Fibroblast of skin of right biceps (primary cell): ENCODE measurements at regions not wholly inside any gene's neighbourhood (a gene's known extent, or its start where the extent isn't known, plus 50 kb on each side); places are given as distances from the start of the nearest gene placed in this dataset.

Source experiments
- DNase-seq: peaks from one replicate; pipeline ENCODE4 v3.0.0-alpha.2; 2013

DNA sequence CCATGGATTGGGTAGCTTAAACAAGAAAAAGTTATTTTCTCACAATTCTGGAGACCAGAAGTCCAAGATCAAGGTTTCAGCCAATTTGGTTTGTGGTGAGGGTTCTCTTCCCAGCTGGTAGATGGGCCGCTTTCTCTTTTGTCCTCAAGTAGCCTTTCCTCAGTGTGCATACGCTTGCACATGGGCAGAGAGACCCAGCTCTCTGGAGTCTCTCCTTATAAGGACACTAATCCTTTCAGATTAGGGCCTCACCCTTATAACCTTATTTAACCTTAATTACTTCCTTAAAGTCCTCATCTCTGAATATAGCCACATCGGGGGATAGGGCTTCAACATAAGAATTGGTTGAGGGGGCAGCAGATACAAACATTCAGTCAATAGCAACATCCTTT lies 68.4 kb upstream of the NLK start:
- DNase-seq = no peak

DNA sequence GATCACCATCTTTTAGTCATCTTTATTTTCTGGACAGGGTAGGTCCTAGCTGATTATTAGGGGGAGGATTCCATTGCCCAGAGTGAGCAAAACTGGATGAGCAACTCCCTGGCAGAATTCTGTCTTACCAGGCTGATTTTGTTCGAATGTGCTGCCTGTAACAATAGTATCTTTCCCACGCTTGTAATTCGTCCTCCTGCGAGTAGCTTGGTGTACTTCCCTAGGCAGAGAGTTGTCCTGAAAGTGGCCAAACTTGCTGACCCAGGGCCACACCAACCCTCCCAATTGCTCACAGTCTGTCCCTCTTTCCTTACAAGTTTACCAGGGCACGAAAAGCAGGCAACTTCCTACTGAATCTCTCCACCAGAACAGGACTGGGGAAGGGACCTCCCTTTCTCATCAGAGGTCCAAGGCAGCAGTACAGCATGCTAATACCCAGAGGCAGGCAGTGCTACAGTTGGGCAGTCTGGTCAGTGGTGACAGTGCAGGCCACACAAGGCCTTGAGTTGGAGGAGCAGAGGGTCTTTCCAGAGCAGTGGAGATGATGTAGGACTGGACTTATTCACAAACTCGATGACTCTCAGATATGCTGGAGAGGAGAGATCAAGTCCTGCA lies 67.8 kb upstream of the NLK start:
- no peak for DNase-seq

DNA sequence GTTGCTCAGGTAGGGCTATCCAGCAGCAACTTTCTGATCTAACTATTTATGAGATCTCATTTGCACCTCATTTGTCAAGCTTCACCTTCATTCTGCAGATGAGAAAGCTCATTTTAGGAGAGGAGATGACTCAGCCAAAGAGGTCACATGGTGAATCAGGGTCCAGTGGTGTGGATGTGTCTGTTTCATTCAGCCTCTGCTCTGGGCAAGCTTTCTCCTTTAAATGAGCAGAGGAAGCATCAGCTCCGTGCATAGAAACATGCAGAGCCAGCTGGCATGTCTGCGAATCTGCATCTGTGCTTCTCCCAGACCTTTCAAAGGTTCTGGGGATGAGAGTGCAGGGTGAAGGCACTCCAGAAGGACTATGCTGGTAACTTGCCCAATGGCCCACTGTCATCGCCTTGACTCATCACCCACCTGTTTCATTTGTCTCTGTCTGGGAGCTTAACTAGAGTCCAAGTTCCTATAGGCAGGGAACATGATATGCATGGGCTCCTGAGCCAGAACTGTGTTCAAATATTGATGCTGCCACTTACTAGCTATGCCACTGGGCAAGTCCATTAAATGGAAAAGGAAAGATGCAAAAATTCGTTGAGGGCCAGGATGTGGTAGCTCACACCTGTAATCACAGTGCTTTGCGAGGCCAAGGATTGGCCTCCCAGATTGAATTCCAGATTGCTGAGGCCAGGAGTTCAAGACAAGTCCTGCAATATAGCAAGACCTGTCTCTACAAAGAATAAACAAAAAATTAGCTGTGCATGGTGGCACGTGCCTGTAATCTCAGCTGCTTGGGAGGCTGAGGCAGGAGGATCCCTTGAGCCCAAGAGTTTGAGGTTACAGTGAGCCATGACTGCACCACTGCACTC lies 67.1 kb upstream of the NLK start:
- DNase-seq = no peak

DNA sequence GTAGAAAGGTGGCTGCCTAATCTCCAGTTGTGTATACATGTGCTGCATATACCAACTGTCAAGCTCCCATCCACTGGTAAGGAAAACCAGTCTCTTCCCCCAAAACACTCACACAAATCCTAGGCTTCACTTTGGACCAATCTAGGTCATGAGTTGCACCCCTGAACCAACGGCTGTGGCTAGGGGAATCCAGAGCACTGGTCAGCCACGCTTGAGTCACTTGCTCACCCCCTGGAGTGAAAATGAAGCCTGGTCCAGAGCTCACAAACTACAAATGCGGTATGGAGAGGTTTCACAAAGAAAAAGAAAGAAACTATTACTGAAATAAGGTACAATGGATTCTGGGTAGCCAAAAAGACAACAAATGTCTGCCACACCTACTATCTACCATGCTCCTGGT lies 66.1 kb upstream of the NLK start:
- no peak for DNase-seq

DNA sequence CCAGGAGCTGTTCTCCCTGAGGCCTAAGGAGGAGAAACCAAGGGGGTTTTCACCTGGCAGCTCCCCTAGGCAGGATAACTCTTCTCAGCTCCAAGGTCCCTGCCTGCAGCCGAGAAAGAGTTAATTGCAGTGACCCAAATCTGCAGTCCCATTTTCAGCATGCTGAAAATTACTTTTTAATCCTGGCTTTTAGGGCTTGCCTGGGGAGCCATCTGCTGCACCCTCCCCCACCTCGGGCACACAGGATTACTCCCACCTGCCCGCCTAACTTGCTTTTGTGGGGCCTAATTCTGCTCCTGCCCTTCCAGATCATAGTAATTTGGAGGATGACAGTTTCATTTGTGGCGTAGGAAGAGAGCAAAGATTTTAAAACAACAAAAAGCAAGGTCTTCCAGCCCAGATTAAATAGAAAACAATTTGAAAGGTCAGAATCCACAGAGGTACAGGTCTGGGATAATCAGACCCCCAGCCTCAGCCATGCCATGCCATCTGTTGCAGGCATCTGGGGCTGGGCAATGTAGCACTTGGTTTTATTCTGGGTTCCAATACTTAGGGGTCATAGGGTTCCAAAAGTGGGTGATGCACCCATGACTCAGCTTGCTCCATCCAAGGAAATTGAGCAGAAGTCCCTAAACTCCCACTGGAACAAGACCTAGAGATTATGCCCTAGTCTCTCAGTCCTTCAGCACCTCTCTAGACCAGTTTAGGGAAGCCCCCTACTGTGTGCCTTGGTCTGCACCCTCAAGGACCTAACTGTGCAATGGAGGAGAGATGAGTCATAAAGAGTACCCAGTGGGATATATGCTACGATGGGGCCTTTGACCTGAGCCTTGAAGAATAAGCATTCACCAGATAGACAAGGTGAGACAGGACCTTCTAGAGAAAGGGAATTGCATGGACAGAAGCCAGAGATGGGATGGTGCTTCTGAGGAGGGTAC lies 64.5 kb upstream of the NLK start:
- DNase-seq = no peak

DNA sequence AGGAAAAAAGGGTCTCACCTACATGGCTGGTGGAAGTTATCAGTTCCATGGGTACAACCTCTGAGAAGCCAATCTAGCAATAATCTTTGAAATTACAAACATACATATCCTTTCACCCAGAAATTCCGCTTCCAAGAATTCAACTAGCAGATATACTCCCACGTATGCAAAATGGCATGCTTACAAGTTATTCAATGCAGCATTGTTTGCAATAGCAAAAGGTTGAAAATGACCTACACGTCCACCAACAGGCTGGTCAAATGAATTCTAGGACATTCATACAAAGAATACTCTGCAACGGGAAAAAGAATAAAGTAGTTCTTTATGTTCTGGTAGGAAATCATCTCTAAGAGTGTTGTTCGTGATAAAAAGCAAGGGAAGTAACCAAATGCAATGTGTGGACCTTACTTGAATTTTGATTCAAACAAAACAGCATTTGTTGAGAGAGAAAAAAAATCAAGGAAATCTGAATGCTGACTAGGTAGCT lies 63.7 kb upstream of the NLK start:
- DNase-seq = no peak

DNA sequence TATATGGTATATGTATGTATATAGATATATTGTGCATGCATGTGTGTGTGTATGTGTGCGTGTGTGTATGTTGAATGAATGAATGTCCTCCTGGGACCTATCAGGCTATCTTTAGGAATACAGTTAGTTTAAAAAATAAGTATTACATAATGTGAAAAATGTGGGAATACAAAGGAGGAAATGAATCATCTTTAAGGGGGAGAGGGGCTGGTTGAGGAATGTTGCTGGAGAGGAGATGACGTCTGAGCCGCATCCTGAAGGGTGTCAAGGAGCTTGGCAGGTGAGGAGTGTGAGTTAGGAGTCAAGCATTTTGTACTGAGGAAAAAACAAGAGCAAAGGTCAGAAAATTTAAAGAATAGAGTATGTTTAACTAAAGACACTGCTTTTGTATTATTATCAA lies 62.4 kb upstream of the NLK start:
- DNase-seq = peak; percentile 78

DNA sequence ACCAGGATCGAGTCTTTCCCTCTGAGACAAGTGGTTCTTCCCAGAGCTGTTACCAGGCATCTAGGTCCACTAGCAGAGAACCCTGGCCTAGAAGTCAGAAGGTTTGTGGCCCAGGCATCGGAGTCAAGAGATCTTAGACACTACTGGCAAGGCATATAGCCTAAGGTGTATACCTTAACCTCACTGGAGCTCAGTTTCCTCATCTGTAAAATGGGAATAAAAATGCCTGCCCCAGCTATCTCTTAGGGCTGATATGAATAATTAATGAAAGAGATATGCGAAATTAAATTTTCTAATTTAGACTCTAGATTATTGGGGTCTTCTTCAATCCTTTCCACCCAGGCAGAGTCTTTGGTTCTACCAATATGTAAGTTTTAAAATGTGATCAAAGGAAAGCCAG lies 60.5 kb upstream of the NLK start:
- DNase-seq = no peak

DNA sequence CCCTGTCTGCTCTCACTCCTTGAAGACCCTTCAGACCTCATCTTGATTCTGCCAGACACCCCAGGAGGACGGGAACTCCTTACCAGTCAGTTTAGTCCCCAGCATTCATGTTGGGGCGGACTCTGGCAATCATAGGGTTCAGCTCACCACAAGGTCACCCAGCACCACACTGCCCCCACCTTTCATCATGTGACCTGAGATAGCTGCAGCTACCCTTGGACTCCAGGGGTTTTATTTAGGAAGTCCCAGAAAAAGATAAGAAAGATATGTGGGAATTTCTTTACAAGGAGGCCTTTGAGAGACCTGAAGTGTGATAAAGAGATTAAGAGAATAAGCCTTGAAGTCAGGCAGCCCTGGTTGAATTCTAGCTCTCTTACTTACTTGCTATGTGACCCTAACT lies 59.8 kb upstream of the NLK start:
- DNase-seq = no peak

DNA sequence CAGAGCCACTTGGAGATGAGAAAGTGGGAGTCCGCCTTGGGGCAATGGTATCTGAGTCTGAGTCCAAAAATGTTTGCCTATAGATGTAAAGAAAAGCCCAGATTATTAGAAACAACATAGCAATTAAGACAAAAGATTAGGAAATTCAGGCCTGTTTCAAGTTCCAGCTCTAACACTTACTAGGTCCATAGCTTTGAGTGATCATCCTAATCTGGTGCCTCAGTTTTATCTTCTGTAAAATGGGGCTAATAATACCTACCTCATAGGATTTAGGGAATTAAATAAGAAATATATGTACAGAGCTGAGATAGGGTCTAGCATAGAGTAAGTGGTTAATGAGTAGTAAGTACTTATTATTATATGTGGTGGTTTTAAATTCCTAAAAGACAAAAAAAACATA lies 58.6 kb upstream of the NLK start:
- DNase-seq = no peak

DNA sequence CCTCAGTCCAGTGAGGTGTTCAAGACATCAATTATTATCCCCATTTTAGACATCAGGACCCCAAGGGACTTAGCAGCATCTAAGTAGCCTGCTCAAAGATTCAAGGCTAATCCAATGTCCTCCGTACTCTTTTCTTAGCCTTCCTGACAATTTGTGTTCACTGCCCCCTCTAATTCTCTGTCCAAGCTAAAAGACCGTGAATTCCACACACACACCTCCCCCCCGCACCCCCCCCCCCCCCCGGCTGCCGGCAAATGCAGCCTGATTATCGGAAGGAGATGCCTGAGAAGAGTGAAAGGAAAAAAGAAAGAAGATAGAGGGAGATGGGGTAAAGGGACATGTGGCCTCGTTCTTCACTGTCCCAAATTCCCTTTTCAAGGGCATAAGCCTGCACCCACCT lies 58.1 kb upstream of the NLK start:
- DNase-seq = no peak

DNA sequence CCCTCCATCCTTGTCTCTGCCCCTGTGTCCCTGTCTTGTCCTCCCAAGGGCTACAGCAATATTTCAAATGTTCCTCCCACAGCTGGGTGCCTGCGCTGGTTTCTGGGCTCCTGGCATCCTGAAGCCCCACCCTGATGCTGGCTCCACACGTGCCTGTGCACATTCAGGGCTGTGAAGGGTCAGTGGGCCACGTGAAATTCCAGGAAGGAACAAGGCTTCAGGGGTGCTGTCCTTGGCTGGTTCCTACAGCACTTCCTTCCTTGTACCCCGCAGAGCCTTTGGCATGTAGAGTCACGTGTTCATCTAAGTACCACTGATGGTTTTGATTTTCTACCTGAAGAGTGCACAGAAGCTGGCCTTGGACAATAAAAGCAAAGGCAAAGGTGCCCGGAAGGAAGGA lies 57.7 kb upstream of the NLK start:
- DNase-seq = no peak

DNA sequence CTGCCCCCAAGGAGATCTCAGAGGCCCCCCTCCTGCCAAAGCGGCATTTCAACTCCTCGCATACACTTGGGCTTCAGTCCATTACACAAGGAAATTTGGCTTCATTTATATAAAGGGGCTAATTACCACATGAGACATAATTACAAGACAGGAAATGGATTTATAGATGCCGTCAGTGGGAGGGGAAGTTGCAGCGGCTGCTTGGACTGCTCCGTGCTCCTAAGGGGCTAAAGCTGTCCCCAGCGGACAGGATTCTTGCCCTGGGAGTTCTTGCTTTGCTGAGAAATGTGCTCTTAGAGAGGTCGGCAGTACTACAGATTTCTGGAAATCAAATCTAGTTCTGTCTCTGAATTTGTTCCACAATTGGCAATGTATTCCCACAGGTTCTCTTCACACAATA lies 57.2 kb upstream of the NLK start:
- no peak for DNase-seq

DNA sequence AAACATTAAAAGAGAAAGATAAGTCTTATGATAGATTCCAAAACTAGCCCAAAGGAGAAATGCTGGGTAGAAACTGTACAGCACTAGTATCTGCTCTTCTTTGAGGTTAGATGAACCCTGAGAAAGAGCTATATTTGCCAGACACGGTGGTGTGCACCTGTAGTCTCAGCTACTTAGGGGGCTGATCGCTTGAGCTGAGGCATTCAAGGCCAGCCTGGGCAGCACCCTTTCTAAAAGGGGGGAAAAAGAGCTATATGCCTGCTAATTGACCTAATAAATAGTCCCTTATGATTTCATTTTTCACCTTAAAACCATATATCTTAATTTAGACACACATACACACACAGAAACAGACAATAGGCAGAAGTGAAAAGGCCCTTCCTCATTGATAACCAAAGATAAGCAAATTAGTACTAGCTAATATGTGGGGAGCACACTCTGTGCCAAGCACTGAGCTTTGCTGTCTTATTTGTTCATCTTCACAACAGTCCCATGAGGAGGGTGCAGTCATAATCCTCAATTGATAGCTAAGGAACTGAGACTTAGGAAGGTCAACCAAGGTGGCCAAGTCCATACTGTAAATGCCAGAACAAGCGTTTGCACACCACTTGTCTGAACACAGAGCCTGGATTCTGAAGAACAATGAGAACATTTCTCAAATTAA lies 56.6 kb upstream of the NLK start:
- DNase-seq = no peak

DNA sequence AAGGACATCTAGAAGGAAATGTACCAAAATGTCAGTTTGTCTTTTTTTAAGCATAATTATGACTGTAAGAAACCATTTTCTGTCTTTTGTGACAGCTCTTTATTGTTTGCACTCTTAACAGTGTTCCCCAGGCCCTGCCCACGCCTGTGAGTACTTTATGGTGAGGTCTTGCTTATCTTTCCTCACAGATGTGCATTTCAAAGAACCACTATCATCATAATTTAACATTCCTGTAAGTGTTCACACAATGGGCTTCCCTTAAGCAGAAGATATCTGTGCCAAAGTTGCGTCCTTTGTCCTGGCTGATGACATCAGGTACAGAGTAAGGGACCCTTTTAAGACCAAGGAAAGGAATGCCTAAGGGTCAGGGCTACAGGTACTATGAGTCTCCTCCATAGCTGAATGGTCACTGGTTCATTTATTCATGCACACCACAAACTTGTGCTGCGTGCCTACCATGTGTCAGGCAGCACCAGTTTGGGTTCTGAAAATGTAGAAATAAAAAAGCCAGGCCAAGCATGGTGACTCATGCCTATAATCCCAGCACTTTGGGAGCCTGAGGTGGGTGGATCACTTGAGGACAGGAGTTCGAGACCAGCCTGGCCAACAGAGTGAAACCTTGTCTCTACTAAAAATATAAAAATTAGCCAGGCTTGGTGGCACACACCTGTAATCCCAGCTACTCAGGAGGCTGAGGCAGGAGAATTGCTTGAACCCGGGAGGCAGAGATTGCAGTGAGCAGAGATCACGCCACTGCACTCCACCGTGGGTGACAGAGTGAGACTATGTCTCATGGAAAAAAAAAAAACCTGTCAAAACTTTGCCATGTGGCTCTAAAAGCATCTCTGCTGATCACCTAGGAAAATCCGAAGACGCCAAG lies 55.4 kb upstream of the NLK start:
- no peak for DNase-seq

DNA sequence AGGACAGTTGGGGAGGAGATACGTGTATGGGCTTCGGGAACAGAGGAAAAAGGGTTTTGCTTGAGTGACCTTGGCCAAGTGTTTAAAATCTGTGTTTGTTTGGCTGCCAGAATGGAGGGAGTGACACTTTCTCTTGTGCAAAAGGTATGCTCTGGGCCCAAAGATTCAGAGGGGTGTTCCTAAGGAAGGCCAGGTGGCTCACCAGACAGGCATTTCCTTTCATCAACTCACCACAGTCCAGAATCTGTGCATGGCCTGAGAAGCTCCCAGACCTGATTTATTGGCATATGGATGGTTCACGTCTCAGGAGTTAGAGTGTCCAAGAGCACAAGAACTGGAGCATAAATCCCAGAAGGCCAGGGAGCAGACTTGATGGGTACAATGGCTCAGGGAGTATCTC lies 53.4 kb upstream of the NLK start:
- DNase-seq = peak; percentile 12

DNA sequence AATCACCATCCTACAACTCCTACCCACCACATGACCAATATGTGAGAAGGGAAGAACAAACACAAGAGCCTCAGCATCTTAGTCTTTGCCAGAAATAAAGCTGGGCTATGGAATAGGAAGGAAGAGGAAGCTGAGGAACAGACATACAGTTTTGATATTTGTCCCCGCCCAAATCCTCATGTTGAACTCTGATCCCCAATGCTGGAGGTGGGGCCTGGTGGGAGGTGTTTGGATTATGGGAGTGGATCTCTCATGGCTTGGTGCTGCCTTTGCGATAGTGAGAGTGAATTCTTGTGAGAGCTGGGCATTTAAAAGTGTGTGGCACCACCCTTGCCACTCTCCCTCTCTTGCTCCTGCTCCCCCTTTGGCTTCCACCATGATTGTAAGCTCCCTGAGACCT lies 52.4 kb upstream of the NLK start:
- DNase-seq = no peak

DNA sequence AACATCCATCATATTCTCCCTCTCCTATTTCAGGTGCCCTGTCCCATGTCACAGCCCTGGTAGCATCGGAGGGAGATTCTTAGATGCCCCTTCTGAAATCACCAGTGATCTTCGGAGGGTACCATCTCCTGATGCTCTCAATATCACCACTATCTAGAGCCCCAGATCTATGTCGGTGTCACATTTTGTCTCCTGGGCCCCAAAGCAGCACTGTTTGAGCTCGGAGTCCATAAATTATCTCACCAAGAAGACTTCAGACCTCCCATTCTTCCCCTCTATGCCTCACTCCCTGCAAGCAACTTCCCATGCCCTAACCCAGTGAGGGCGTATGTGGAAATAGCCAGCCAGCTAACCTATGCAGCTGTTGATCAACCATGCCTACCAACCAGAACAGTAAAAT lies 51.5 kb upstream of the NLK start:
- DNase-seq = no peak

DNA sequence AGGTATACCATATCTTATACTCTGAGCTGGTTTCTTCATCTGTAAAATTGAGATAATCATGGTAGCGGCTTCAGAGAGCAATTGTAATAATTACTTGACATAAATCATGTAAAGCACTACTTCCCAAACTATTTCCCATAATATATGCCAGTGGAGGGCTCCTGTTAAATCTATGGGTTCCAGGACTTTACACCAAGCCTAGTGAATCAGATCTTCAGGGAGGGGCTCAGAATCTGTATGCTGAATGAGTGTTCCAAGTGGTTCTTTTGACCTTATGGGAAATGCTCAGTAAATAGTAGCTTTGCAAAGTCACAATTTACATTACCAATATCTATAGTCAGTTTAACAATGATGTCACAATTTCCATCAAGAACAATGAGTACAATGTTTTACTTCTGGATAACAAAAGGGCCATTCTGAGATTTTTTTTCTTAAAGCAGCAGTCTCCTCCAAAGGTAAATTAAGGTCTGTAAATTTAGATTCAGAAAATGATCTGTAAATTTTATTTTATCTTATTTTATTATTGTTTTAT lies 50.9 kb upstream of the NLK start:
- no peak for DNase-seq
